ENCODE measurements at regions not wholly inside any gene's neighbourhood (a gene's known extent, or its start where the extent isn't known, plus 50 kb on each side); places are given as distances from the start of the nearest gene placed in this dataset.

DNA sequence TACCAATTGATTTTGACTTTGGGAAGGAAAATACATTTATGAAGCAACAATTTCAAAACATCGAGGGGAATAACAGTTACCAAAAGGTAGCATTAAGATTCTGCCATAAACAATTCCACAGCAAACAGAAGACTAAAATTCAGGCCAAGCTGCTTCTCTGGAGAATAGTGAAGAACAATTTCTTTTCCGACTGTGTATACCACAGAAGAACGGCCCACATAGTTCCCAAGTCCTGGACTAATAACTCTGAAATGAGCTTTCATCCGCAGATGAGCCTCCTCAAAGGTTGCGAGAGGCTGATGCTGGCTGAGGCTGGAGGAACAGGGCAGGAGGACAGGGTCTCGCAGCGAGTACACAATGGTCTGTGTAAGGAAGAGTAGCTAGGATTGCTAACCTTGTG lies 278.9 kb upstream of the TCF4 start:
- no peak for DNase-seq

DNA sequence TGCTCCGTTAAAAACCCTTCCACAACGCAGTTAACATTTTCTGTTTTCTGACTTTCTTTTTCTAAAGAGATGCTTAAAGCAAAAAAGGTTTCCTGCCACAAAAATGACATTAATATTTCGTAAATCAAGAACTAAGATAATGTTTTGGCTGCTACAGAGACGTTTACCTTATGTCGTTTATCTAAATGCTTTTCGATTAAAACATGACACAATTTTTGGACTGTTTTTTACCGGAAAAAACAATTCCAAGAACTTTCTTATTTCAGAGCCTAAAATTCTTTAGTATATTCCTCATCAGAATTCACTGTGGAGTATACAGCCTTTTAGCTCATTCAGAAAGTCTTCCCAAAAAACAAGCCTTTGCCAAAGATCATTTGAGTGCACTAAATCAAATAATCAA lies 278.0 kb upstream of the TCF4 start:
- DNase-seq: no peak

DNA sequence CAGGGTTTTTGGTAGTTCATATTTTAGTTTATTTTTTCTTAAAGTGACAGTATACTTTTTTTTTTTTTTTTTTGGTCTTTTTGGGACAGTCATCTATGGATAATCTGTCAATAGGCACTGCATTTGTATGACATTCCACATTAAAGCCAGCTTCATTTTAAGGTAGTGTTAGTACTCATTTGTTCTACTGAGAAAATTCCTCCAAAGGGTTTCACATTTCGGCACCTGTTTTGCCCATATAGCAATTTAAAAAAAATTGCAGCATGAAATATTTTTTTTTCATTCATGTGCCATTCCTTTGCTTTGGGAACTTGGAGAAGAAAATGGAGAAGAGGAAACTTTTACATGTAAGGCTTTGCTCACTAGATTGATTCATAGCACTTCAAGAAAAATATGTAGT lies 276.3 kb upstream of the TCF4 start:
- no peak for DNase-seq

GRCh38 chr18:55863876-55864275 lies 275.9 kb upstream of the TCF4 start:
- no peak for DNase-seq

- DNase-seq: no peak
Observed at GRCh38 chr18:55863391-55863706, 275.4 kb upstream of the TCF4 start.

DNA sequence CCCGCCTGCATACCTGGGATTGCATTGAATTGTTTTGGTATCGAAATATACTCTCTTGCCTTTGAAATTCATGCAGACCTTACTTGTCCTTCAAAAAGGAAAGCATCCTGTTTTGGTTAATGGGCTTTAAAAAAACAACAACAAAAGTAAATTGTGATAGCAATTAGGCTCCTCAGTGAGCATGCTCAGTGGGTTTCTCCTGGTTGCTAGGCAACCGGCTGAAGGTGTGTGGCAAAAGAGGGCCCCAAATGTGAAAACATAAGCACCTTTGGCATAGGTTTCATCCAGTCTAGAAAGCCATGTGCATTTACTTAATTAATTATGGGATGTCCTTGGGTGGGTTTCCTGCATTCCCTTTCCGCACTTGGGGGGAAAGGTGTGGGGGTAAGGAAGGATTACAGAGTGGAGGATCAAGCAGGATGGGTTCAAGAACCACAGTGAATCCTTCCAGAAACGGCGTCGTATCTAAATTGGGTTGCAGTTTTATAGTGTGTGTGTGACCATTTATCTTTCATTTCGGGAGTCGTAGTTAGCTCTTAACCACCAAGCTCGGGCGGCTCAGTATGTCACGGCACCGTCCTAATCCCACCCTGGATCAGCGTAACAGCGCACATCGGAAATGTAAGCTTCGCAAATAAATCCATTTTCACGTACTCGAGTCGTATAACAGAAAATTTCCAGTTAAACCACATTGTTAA lies 274.9 kb upstream of the TCF4 start:
- DNase-seq: no peak

DNA sequence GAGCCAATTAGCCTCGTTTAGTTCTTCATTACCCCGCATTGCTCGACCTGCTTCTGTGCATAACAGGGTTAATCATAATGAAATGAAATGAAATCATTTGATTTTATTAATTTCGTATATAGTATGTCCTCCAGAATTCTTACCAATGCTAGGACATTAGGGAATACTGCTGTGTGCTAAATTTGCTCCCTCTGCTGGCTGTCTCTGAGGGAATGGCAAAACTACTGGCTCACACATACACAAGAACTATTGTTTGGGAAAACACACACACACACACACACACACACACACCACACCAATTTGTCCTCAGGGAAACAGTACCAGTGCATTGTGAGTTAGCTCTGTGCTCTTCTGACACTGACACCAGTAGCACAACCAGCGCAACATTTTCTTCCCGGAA lies 273.3 kb upstream of the TCF4 start:
- DNase-seq: no peak

GRCh38 chr18:55858661-55859515 lies 270.9 kb upstream of the TCF4 start:
- no peak for DNase-seq

- DNase-seq: no peak
Observed at GRCh38 chr18:55857956-55858355, 270.0 kb upstream of the TCF4 start.

- DNase-seq: no peak
Observed at GRCh38 chr18:55857409-55857808, 269.4 kb upstream of the TCF4 start.

DNA sequence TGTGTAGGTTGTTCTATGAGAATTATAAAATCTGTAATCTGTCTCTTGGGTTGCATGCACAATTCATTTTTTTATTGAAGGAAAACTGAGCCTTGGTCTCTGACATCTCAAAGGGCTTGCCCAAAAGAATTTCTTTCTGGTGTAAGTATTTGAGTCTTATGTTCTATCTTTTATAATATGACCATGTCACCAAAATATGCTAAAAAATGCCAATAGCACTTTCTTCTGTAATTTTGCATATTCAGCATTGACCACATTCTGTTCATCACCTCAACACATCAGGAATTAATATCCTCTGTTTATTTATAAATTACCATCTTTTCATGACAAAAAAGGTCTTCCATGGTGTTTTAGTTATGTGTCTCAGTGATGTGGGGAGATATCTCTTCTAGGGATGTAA lies 268.7 kb upstream of the TCF4 start:
- DNase-seq: no peak

DNA sequence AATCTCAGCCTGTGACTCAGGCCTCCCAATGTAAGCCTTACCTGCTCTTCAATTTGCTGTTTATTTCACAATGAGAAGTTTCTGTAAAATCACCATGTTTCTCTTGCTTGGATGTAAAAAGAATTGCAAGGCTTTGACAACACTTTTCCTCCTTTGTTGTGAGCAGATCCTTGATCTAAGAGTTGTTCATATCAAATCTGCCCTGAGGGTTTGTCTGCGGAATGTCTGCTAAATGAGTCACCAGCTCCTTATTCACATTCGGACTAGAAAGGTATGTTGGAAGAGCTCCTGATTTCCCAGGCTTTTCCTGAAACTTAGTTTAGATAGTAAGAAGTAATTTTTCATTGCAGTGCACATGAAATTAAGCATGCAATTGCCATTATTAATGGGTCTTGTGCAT lies 268.2 kb upstream of the TCF4 start:
- DNase-seq: no peak

- DNase-seq: no peak
Observed at GRCh38 chr18:55853268-55853667, 265.3 kb upstream of the TCF4 start.

DNA sequence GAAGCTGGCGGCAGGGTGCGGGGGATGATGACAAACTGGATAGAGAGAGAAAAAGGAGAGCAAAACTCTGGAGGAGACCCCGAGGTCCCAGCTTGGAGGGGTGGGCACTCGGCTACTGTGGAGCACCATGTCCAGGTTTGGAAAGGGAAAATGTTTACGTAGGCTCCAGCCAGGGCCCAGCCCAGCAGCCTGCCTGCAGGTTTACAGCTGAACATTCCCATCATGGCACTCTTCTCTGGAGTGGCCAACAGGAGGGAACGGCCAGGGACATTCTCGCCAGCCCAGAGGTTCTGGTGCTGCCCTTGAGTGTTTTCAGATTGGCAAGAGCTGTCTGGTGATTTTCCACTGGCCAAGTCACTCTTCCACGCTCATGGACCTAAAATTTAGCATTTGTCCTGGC lies 262.9 kb upstream of the TCF4 start:
- no peak for DNase-seq

DNA sequence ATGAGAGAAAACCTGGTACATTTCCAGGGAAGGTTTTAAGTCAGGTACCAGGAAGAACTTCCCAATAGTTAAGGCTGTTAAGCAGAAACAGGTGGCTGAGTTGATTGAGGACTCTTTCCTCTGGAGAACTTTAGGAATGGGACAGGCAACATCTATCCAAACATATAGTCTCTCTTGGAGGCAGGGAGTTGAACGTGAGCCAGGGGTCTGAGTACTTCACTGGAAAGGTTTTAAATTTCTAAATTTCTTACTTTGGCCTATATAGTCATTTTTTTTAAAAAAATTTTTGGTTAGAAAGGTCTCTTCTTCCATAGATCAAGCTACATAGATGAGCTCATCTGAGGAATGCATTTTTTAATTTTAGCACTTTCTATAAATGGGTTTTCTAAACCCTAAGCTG lies 261.4 kb upstream of the TCF4 start:
- DNase-seq: no peak

- no peak for DNase-seq
Observed at GRCh38 chr18:55847960-55848359, 260.0 kb upstream of the TCF4 start.

DNA sequence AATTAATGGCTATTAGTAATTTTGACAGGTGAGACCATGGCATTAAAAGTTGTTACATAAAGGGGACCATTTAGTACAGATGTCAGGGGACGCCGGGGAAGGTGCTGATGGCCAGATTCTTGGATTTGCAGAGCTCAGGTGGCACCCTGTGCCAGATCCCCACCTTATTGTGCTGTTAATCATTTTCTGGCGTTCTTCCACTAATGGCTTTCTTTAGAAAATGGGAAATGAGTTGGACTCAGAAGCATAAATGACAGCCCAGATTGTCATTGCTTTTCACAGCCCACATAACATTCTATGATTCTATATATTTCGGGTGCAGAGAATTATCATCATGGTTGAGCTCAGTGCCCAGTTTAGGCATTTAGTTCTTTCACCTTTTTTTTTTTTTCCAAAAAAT lies 257.2 kb upstream of the TCF4 start:
- DNase-seq: no peak

GRCh38 chr18:55844382-55844781 lies 256.4 kb upstream of the TCF4 start:
- DNase-seq: no peak

GRCh38 chr18:55841314-55841713 lies 253.3 kb upstream of the TCF4 start:
- no peak for DNase-seq

DNA sequence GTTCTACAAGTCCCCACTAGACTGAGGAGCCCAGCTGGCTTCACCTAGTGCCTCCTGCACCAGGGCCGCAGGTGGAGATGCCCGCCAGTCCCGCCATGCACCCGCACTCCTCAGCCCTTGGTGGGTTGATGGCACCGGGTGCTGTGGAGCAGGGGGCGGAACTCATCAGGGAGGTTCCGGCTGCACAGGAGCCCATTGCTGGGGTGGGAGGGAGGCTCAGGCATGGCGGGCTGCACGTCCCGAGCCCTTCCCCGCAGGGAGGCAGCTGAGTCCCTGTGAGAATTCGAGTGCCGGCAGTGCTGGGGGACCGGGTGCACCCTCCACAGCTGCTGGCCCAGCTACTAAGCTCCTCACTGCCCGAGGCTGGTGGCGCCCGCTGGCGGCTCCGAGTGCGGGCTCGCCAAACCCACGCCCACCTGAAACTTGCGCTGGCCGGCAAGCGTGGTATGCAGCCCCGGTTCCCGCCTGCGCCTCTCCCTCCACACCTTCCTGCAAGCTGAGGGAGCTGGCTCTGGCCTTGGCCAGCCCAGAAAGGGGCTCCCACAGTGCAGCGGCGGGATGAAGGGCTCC lies 252.7 kb upstream of the TCF4 start:
- DNase-seq: no peak

GRCh38 chr18:55839343-55839742 lies 251.4 kb upstream of the TCF4 start:
- DNase-seq: no peak

DNA sequence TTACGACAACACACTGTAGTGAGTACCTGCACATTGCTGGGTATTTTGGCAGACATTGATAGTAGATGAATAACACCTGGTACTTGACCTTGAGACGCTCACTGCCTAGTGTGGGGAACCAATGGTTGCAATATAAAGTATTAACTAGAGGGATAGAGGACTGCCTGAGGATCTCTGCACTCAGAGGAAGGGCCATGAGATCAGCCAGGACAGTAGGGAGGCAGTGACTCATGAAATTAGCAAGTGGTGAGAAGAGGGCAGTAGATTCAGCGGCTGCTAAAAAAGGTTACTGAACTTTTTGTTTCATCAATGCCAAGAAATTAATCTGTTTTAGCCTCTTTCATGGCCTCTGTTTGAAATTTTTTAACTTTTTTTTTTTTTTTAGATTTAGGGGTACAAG lies 250.8 kb upstream of the TCF4 start:
- DNase-seq: no peak

DNA sequence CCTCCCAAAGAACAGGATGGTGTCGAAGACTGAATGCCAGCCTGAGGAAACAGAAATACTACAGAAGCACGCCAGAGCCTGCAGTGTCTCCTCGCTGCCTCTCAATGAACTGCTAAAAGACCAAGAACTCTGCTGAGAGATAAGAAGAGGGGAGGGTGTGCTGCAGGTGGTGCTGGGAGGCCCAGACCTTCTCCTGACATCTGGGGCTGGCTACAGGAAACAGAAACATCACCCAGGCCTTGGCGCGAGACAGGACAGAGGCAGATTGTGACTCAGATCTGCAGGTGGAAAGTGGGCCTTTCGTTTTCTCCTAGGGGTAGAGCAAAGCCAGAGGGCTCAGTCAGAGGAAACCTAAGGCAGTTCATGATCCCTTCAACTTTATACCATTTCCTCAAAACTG lies 250.3 kb upstream of the TCF4 start:
- no peak for DNase-seq

- DNase-seq: no peak
Observed at GRCh38 chr18:55833543-55833942, 245.6 kb upstream of the TCF4 start.

DNA sequence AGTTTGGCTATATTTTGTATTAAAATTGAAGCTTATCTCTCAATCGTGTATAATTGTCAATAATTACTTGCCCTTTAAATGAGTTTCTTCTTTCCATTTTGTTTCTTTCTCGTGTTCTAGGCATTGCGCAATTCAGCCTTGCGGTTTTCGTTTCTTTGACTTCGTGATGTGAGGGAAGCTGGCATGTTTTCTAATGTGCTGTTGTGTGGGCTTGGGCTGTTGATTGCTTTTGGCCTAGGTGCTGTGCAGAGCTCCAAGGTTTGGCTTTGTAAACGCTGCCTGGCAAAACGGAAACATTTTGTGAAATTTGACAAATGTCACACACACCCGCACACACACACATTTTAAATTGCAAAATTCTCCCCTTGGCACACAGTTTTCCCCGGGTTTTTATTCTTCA lies 242.6 kb upstream of the TCF4 start:
- DNase-seq: no peak

Measured in SHP77 treated with DMSO at 0.1 percent for 48 hours (cell line).